ENCODE measurements at regions not wholly inside any gene's neighbourhood (a gene's known extent, or its start where the extent isn't known, plus 50 kb on each side); places are given as distances from the start of the nearest gene placed in this dataset.

GRCh38 chr20:16904751-16905150, 156.6 kb downstream of the OTOR start:
- Mint-ChIP-seq H3K27me3 (no peaks in the 10 kb centered on the region), H3K9me3 (no peaks in the 10 kb centered on the region), H3K4me1 (no peaks in the 10 kb centered on the region), H3K27ac (no peak overlapping the region), H3K4me3 (no peak overlapping the region), H3K36me3 (ENCODE audit: low read depth) (no peaks in the 10 kb centered on the region)
- no peak for ATAC-seq (replicated peaks)

GRCh38 chr20:16914277-16914676, 166.1 kb downstream of the OTOR start:
- peaks cover 4% of the 10 kb centered on the region for H3K9me3 Mint-ChIP-seq
- no peak overlapping the region for H3K4me3 Mint-ChIP-seq
- H3K27ac Mint-ChIP-seq = no peak overlapping the region

GRCh38 chr20:16916165-16916564, 168.0 kb downstream of the OTOR start:
- H3K27ac Mint-ChIP-seq = no peak overlapping the region
- H3K4me1 Mint-ChIP-seq = no peaks in the 10 kb centered on the region

More at GRCh38 chr20:16914277-16914676, 166.1 kb downstream of the OTOR start:
- Mint-ChIP-seq H3K36me3 (ENCODE audit: low read depth) (no peaks in the 10 kb centered on the region), H3K4me1 (no peaks in the 10 kb centered on the region), H3K27me3 (peaks cover 7% of the 10 kb centered on the region)
- no peak for ATAC-seq (replicated peaks)

GRCh38 chr20:16917636-16918035, 169.5 kb downstream of the OTOR start:
- Mint-ChIP-seq H3K4me1 (no peaks in the 10 kb centered on the region), H3K9me3 (no peaks in the 10 kb centered on the region), H3K27ac (no peak overlapping the region), H3K27me3 (peaks cover 7% of the 10 kb centered on the region), H3K36me3 (ENCODE audit: low read depth) (no peaks in the 10 kb centered on the region), H3K4me3 (no peak overlapping the region)
- ATAC-seq (replicated peaks) = no peak

More at GRCh38 chr20:16916165-16916564, 168.0 kb downstream of the OTOR start:
- Mint-ChIP-seq H3K36me3 (ENCODE audit: low read depth) (no peaks in the 10 kb centered on the region), H3K9me3 (no peaks in the 10 kb centered on the region), H3K4me3 (no peak overlapping the region), H3K27me3 (peaks cover 7% of the 10 kb centered on the region)
- no peak for ATAC-seq (replicated peaks)

GRCh38 chr20:16918366-16918765, 170.2 kb downstream of the OTOR start:
- ATAC-seq (replicated peaks) = no peak
- H3K9me3 Mint-ChIP-seq = no peaks in the 10 kb centered on the region
- peaks cover 7% of the 10 kb centered on the region for H3K27me3 Mint-ChIP-seq
- H3K27ac Mint-ChIP-seq = no peak overlapping the region
- H3K4me3 Mint-ChIP-seq = no peak overlapping the region
- no peaks in the 10 kb centered on the region for H3K36me3 Mint-ChIP-seq (ENCODE audit: low read depth)
- no peaks in the 10 kb centered on the region for H3K4me1 Mint-ChIP-seq

- no peaks in the 10 kb centered on the region for H3K4me1 Mint-ChIP-seq
- H3K27me3 Mint-ChIP-seq = peaks cover 10% of the 10 kb centered on the region
- peaks cover 3% of the 10 kb centered on the region for H3K9me3 Mint-ChIP-seq
Measured at GRCh38 chr20:16919841-16920240, 171.7 kb downstream of the OTOR start.

GRCh38 chr20:16922834-16923233, 174.7 kb downstream of the OTOR start:
- Mint-ChIP-seq H3K9me3 (peaks cover 6% of the 10 kb centered on the region), H3K36me3 (ENCODE audit: low read depth) (no peaks in the 10 kb centered on the region)

More at GRCh38 chr20:16919841-16920240, 171.7 kb downstream of the OTOR start:
- Mint-ChIP-seq H3K27ac (no peak overlapping the region), H3K36me3 (ENCODE audit: low read depth) (no peaks in the 10 kb centered on the region), H3K4me3 (no peak overlapping the region)
- ATAC-seq (replicated peaks) = no peak

GRCh38 chr20:16926626-16927430, 178.7 kb downstream of the OTOR start:
- H3K4me1 Mint-ChIP-seq = no peaks in the 10 kb centered on the region
- no peak overlapping the region for H3K4me3 Mint-ChIP-seq
- H3K9me3 Mint-ChIP-seq = peaks cover 11% of the 10 kb centered on the region
- no peaks in the 10 kb centered on the region for H3K36me3 Mint-ChIP-seq (ENCODE audit: low read depth)
- H3K27ac Mint-ChIP-seq = no peak overlapping the region
- peaks cover 9% of the 10 kb centered on the region for H3K27me3 Mint-ChIP-seq
- ATAC-seq (replicated peaks) = no peak

More at GRCh38 chr20:16922834-16923233, 174.7 kb downstream of the OTOR start:
- Mint-ChIP-seq H3K27me3 (peaks cover 5% of the 10 kb centered on the region), H3K27ac (no peak overlapping the region), H3K4me3 (no peak overlapping the region), H3K4me1 (no peaks in the 10 kb centered on the region)
- ATAC-seq (replicated peaks) = no peak

- H3K9me3 Mint-ChIP-seq = peaks cover 15% of the 10 kb centered on the region
- peaks cover 7% of the 10 kb centered on the region for H3K27me3 Mint-ChIP-seq
- H3K4me3 Mint-ChIP-seq = no peak overlapping the region
- H3K36me3 Mint-ChIP-seq (ENCODE audit: low read depth) = no peaks in the 10 kb centered on the region
- no peak overlapping the region for H3K27ac Mint-ChIP-seq
- no peak for ATAC-seq (replicated peaks)
- H3K4me1 Mint-ChIP-seq = no peaks in the 10 kb centered on the region
Measured at GRCh38 chr20:16929756-16930155, 181.6 kb downstream of the OTOR start.

- H3K4me1 Mint-ChIP-seq = no peaks in the 10 kb centered on the region
- no peak overlapping the region for H3K27ac Mint-ChIP-seq
- no peak overlapping the region for H3K4me3 Mint-ChIP-seq
- peaks cover 4% of the 10 kb centered on the region for H3K27me3 Mint-ChIP-seq
- ATAC-seq (replicated peaks) = no peak
- H3K9me3 Mint-ChIP-seq = peaks cover 12% of the 10 kb centered on the region
- no peaks in the 10 kb centered on the region for H3K36me3 Mint-ChIP-seq (ENCODE audit: low read depth)
Measured at GRCh38 chr20:16930656-16931055, 182.5 kb downstream of the OTOR start.

- H3K4me1 Mint-ChIP-seq = no peaks in the 10 kb centered on the region
Measured at GRCh38 chr20:16939051-16939450, 190.9 kb downstream of the OTOR start.

GRCh38 chr20:16940701-16941100, 192.5 kb downstream of the OTOR start:
- Mint-ChIP-seq H3K4me3 (no peak overlapping the region), H3K27me3 (no peaks in the 10 kb centered on the region), H3K4me1 (no peaks in the 10 kb centered on the region), H3K9me3 (no peaks in the 10 kb centered on the region), H3K36me3 (ENCODE audit: low read depth) (no peaks in the 10 kb centered on the region), H3K27ac (no peak overlapping the region)
- ATAC-seq (replicated peaks) = no peak

More at GRCh38 chr20:16939051-16939450, 190.9 kb downstream of the OTOR start:
- H3K4me3 Mint-ChIP-seq = no peak overlapping the region
- ATAC-seq (replicated peaks) = no peak
- no peak overlapping the region for H3K27ac Mint-ChIP-seq
- H3K9me3 Mint-ChIP-seq = no peaks in the 10 kb centered on the region
- H3K27me3 Mint-ChIP-seq = no peaks in the 10 kb centered on the region
- no peaks in the 10 kb centered on the region for H3K36me3 Mint-ChIP-seq (ENCODE audit: low read depth)

- H3K27me3 Mint-ChIP-seq = peaks cover 4% of the 10 kb centered on the region
- H3K4me3 Mint-ChIP-seq = no peak overlapping the region
- no peaks in the 10 kb centered on the region for H3K36me3 Mint-ChIP-seq (ENCODE audit: low read depth)
- no peaks in the 10 kb centered on the region for H3K9me3 Mint-ChIP-seq
- no peaks in the 10 kb centered on the region for H3K4me1 Mint-ChIP-seq
- no peak overlapping the region for H3K27ac Mint-ChIP-seq
- ATAC-seq (replicated peaks) = no peak
Measured at GRCh38 chr20:16942051-16942450, 193.9 kb downstream of the OTOR start.

GRCh38 chr20:16942756-16943155, 194.6 kb downstream of the OTOR start:
- H3K9me3 Mint-ChIP-seq = no peaks in the 10 kb centered on the region
- H3K4me3 Mint-ChIP-seq = no peak overlapping the region
- no peak for ATAC-seq (replicated peaks)
- peaks cover 4% of the 10 kb centered on the region for H3K27me3 Mint-ChIP-seq
- no peak overlapping the region for H3K27ac Mint-ChIP-seq
- no peaks in the 10 kb centered on the region for H3K36me3 Mint-ChIP-seq (ENCODE audit: low read depth)
- H3K4me1 Mint-ChIP-seq = no peaks in the 10 kb centered on the region

- Mint-ChIP-seq H3K27ac (no peak overlapping the region), H3K36me3 (ENCODE audit: low read depth) (no peaks in the 10 kb centered on the region), H3K9me3 (peaks cover 7% of the 10 kb centered on the region), H3K4me1 (no peaks in the 10 kb centered on the region), H3K4me3 (no peak overlapping the region), H3K27me3 (peaks cover 4% of the 10 kb centered on the region)
- ATAC-seq (replicated peaks) = no peak
Measured at GRCh38 chr20:16944745-16945144, 196.6 kb downstream of the OTOR start.

Data from activated T-helper 17 cell treated with anti-CD3 and anti-CD28 coated beads, Interleukin-2, amount 50 U/mL, for 72 hours (primary cell).